HUES6 (cell line): ENCODE measurements at regions not wholly inside any gene's neighbourhood (a gene's known extent, or its start where the extent isn't known, plus 50 kb on each side); places are given as distances from the start of the nearest gene placed in this dataset.
"Not testable (repeated sequence)": the region's sequence is repeated elsewhere in the genome, so short reads cannot be mapped to it uniquely, and the experiment has no call there.

Experiments
- H3K27ac ChIP-seq: 2 replicates; pipeline ENCODE4 v1.7.0; 2013; ENCODE audit warnings: low read depth, mild to moderate bottlenecking, low read length, inconsistent platforms
- H3K27me3 ChIP-seq: 2 replicates; pipeline ENCODE4 v1.6.1; 2013; ENCODE audit warnings: low read length; ENCODE audit not compliant: control insufficient read depth, insufficient read depth
- H3K36me3 ChIP-seq: 2 replicates; pipeline ENCODE4 v1.6.1; 2013; ENCODE audit warnings: low read length; ENCODE audit not compliant: control insufficient read depth, insufficient read depth
- H3K4me1 ChIP-seq: 2 replicates; pipeline ENCODE4 v1.6.1; 2013; ENCODE audit warnings: low read length; ENCODE audit not compliant: control insufficient read depth, insufficient read depth
- H3K4me3 ChIP-seq: 2 replicates; pipeline ENCODE4 v1.5.1; 2013; ENCODE audit warnings: low read depth, low read length
- H3K9ac ChIP-seq: one replicate; pipeline ENCODE4 v1.6.1; 2013; ENCODE audit warnings: mild to moderate bottlenecking, low read length
- H3K9me3 ChIP-seq: 2 replicates; pipeline ENCODE4 v1.6.1; 2013; ENCODE audit warnings: low read depth, low read length; ENCODE audit not compliant: control insufficient read depth, insufficient read depth

DNA sequence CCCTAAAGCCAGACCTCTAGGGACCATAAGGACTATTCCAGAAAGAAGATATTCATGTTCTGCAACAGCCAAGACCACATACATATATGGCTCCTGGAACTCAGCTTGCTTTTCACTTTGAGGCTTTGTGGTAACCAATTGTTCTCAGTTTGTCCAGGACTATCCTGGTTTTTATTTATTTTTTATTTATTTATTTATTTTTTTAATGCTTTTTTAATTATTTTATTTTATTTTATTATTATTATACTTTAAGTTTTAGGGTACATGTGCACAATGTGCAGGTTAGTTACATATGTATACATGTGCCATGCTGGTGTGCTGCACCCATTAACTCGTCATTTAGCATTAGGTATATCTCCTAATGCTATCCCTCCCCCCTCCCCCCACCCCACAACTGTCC is 201.1 kb downstream of the DIO2 start:
- not testable (repeated sequence) for H3K9ac ChIP-seq, H3K4me1 ChIP-seq, H3K36me3 ChIP-seq, H3K4me3 ChIP-seq, H3K9me3 ChIP-seq, H3K27ac ChIP-seq, H3K27me3 ChIP-seq

- no peak overlapping the region for H3K9ac ChIP-seq
- no peaks in the 10 kb centered on the region; the same call in 1 of the 2 replicates for H3K27me3 ChIP-seq
- no peaks in the 10 kb centered on the region for H3K36me3 ChIP-seq
- H3K4me3 ChIP-seq: no peak overlapping the region
- no peak overlapping the region for H3K27ac ChIP-seq
- no peaks in the 10 kb centered on the region for H3K9me3 ChIP-seq
- no peaks in the 10 kb centered on the region for H3K4me1 ChIP-seq
These were observed 205.7 kb downstream of the DIO2 start for GRCh38 chr14:80005561-80005960.

DNA sequence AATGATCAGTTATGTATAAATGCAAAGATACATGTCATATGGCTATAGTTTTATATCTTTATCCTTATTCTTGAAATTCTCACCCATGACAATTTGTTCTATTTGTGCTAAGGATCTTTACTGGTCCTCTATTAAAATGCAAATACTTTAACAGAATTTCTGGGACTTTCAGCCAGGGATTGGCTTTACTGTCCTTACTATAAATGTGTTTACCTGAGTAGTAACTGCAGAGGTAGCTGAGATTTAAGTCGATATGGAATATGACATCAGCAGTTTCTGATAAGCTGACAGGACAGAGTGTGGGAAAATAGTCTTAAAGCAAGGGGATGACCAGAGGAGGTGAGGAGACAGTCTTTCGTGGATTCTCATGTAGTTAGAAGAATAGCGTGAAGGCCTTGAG is 206.4 kb downstream of the DIO2 start:
- H3K9me3 ChIP-seq: no peaks in the 10 kb centered on the region
- no peaks in the 10 kb centered on the region for H3K4me1 ChIP-seq
- no peak overlapping the region for H3K27ac ChIP-seq
- H3K4me3 ChIP-seq: no peak overlapping the region
- no peak overlapping the region for H3K9ac ChIP-seq
- no peaks in the 10 kb centered on the region for H3K36me3 ChIP-seq
- no peaks in the 10 kb centered on the region; the same call in 1 of the 2 replicates for H3K27me3 ChIP-seq

DNA sequence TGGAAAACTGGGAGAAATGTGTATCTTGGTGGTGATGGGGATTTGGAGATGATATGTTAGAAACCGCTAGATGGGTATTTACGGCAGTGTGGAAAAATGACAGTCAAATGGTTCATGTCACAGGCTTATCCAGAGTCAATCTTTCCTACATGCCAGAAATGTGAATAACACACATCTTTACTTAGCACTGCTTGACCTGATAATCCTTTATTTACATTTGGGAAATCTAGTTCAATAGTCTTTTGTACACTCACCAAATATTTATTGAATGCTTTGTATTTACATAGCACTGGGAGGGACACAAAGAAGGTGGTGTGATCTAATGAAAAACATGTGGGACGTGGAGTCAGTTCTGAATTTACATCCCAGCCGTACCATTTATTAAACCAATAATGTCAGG is 208.2 kb downstream of the DIO2 start:
- Histone ChIP-seq H3K27me3 (peaks cover under 1% of the 10 kb centered on the region; the same call in 1 of the 2 replicates), H3K4me1 (no peaks in the 10 kb centered on the region), H3K27ac (no peak overlapping the region), H3K9ac (no peak overlapping the region), H3K36me3 (no peaks in the 10 kb centered on the region), H3K9me3 (no peaks in the 10 kb centered on the region), H3K4me3 (no peak overlapping the region)

GRCh38 chr14:79997509-79998208 is 213.6 kb downstream of the DIO2 start:
- peaks cover 53% of the 10 kb centered on the region for H3K27me3 ChIP-seq
- no peak overlapping the region for H3K27ac ChIP-seq

GRCh38 chr14:79992407-79993198 is 218.7 kb downstream of the DIO2 start:
- no peak overlapping the region for H3K9ac ChIP-seq

More at GRCh38 chr14:79997509-79998208, 213.6 kb downstream of the DIO2 start:
- H3K36me3 ChIP-seq: no peaks in the 10 kb centered on the region
- H3K9ac ChIP-seq: no peak overlapping the region
- no peaks in the 10 kb centered on the region for H3K9me3 ChIP-seq
- no peak overlapping the region for H3K4me3 ChIP-seq
- H3K4me1 ChIP-seq: peaks cover 5% of the 10 kb centered on the region; the same call in 1 of the 2 replicates

DNA sequence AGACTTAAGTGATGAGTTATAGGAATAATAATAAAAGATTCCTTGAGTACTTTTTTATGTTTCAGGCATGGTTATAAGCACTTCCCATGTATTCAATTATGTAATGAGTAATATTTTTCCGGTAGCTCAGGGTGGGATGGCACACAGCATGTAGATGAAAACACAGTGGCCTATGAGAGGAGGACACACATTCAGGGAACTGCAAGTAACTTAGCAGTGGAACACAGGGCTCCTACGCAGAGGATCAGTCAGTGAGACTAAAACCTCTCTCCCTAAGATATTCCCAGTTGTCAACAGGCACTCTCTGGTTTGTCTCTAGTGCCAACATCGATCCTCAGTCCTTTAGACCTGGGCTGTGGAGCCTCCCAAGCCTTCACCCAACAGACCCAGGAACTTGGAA is 219.4 kb downstream of the DIO2 start:
- Histone ChIP-seq H3K9ac (no peak overlapping the region), H3K27ac (no peak overlapping the region), H3K9me3 (no peaks in the 10 kb centered on the region), H3K4me1 (peaks cover 5% of the 10 kb centered on the region; the same call in 1 of the 2 replicates), H3K36me3 (no peaks in the 10 kb centered on the region), H3K4me3 (no peak overlapping the region), H3K27me3 (peaks cover 83% of the 10 kb centered on the region)

More at GRCh38 chr14:79992407-79993198, 218.7 kb downstream of the DIO2 start:
- peaks cover 5% of the 10 kb centered on the region; the same call in 1 of the 2 replicates for H3K4me1 ChIP-seq
- no peak overlapping the region for H3K27ac ChIP-seq
- H3K9me3 ChIP-seq: no peaks in the 10 kb centered on the region
- H3K36me3 ChIP-seq: no peaks in the 10 kb centered on the region
- peaks cover 90% of the 10 kb centered on the region for H3K27me3 ChIP-seq
- H3K4me3 ChIP-seq: no peak overlapping the region

- H3K9me3 ChIP-seq: no peaks in the 10 kb centered on the region
- no peak overlapping the region for H3K4me3 ChIP-seq
- no peak overlapping the region for H3K9ac ChIP-seq
- H3K4me1 ChIP-seq: peaks cover 5% of the 10 kb centered on the region; the same call in 1 of the 2 replicates
- no peak overlapping the region for H3K27ac ChIP-seq
- H3K36me3 ChIP-seq: no peaks in the 10 kb centered on the region
- H3K27me3 ChIP-seq: peaks cover 66% of the 10 kb centered on the region
These were observed 221.3 kb downstream of the DIO2 start for GRCh38 chr14:79989990-79990389.

DNA sequence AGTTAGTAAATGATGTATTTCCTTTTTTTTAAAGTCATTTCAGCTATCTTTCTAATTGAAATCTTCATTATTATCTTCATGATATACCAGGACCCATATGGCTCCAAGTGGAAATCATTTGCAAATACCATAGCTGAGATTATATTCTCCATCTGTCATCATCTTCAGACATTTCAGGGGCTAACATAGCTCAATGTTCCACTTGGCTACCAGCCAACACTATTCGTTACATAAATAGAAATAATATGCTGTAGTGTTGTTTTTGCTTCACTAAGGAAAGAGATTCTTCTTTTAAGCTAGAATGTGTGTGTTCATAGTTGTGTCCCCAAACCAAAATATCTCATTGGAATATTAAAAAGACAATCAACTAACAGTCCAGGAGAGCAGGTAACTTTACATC is 225.1 kb downstream of the DIO2 start:
- H3K36me3 ChIP-seq: no peaks in the 10 kb centered on the region
- H3K4me3 ChIP-seq: no peak overlapping the region
- no peaks in the 10 kb centered on the region for H3K9me3 ChIP-seq
- H3K4me1 ChIP-seq: no peaks in the 10 kb centered on the region
- H3K9ac ChIP-seq: no peak overlapping the region
- no peak overlapping the region for H3K27ac ChIP-seq
- H3K27me3 ChIP-seq: peaks cover 31% of the 10 kb centered on the region

- Histone ChIP-seq H3K4me1 (no peaks in the 10 kb centered on the region), H3K9me3 (no peaks in the 10 kb centered on the region), H3K4me3 (no peak overlapping the region), H3K27me3 (no peaks in the 10 kb centered on the region), H3K36me3 (no peaks in the 10 kb centered on the region), H3K9ac (no peak overlapping the region), H3K27ac (no peak overlapping the region)
These were observed 239.1 kb downstream of the DIO2 start for GRCh38 chr14:79972230-79972629.

- Histone ChIP-seq H3K36me3 (no peaks in the 10 kb centered on the region), H3K27me3 (no peaks in the 10 kb centered on the region), H3K4me1 (no peaks in the 10 kb centered on the region), H3K4me3 (no peak overlapping the region), H3K9me3 (no peaks in the 10 kb centered on the region), H3K27ac (no peak overlapping the region), H3K9ac (no peak overlapping the region)
These were observed 240.0 kb downstream of the DIO2 start for GRCh38 chr14:79971330-79971729.
